Neural crest cell (in vitro differentiated cells): ENCODE measurements at regions not wholly inside any gene's neighbourhood (a gene's known extent, or its start where the extent isn't known, plus 50 kb on each side); places are given as distances from the start of the nearest gene placed in this dataset.
"Not testable (repeated sequence)": the region's sequence is repeated elsewhere in the genome, so short reads cannot be mapped to it uniquely, and the experiment has no call there.

Experiments used
- DNase-seq: peaks from one replicate; pipeline ENCODE4 v3.0.0; 2021; ENCODE audit warnings: low read depth, mixed read lengths, low spot score
- H3K27ac Mint-ChIP-seq: one replicate; pipeline ENCODE4 v1.8.0; 2021; ENCODE audit warnings: mild to moderate bottlenecking, mixed read lengths; ENCODE audit not compliant: unreplicated experiment
- H3K27me3 Mint-ChIP-seq: 2 replicates; pipeline ENCODE4 v1.8.0; 2021; ENCODE audit warnings: low read depth, mild to moderate bottlenecking, mixed read lengths
- H3K36me3 Mint-ChIP-seq: 2 replicates; pipeline ENCODE4 v1.8.0; 2021; ENCODE audit warnings: low read depth, mild to moderate bottlenecking, mixed read lengths
- H3K4me1 Mint-ChIP-seq: 2 replicates; pipeline ENCODE4 v1.8.0; 2021; ENCODE audit warnings: mixed read lengths
- H3K4me3 Mint-ChIP-seq: one replicate; pipeline ENCODE4 v1.8.0; 2021; ENCODE audit warnings: mild to moderate bottlenecking, mixed read lengths
- H3K9me3 Mint-ChIP-seq: 2 replicates; pipeline ENCODE4 v1.8.0; 2021; ENCODE audit warnings: mixed read lengths
- CTCF ChIP-seq: fragments of 200-600 bp; sonication (generic); conservative IDR thresholded peaks from 2 replicates; pipeline ENCODE4 v1.5.0; 2021; ENCODE audit warnings: antibody characterized with exemption, mild to moderate bottlenecking

- H3K9me3 Mint-ChIP-seq, result peaks cover 9% of the 10 kb centered on the region
- no peak overlapping the region for H3K27ac Mint-ChIP-seq
- no peaks in the 10 kb centered on the region for H3K27me3 Mint-ChIP-seq
- H3K4me1 Mint-ChIP-seq, result no peaks in the 10 kb centered on the region
- peaks cover 3% of the 10 kb centered on the region for H3K36me3 Mint-ChIP-seq
- H3K4me3 Mint-ChIP-seq, result no peak overlapping the region
- no peak for DNase-seq
- TF ChIP-seq CTCF, result no peak
These were observed 217.3 kb downstream of the SNRPN start for GRCh38 chr15:25171856-25172687.

- H3K4me3 Mint-ChIP-seq, result no peak overlapping the region
- no peaks in the 10 kb centered on the region for H3K4me1 Mint-ChIP-seq
- H3K27me3 Mint-ChIP-seq, result no peaks in the 10 kb centered on the region
- H3K9me3 Mint-ChIP-seq, result peaks cover 9% of the 10 kb centered on the region
- no peak for DNase-seq
- H3K27ac Mint-ChIP-seq, result no peak overlapping the region
- TF ChIP-seq CTCF, result no peak
- H3K36me3 Mint-ChIP-seq, result peaks cover 3% of the 10 kb centered on the region
These were observed 217.9 kb downstream of the SNRPN start for GRCh38 chr15:25172691-25173090.

- H3K27ac Mint-ChIP-seq, result no peak overlapping the region
- H3K4me1 Mint-ChIP-seq, result no peaks in the 10 kb centered on the region
- TF ChIP-seq CTCF, result no peak
- peaks cover 3% of the 10 kb centered on the region for H3K36me3 Mint-ChIP-seq
- DNase-seq, result no peak
- H3K9me3 Mint-ChIP-seq, result peaks cover 9% of the 10 kb centered on the region
- H3K27me3 Mint-ChIP-seq, result no peaks in the 10 kb centered on the region
- H3K4me3 Mint-ChIP-seq, result no peak overlapping the region
These were observed 218.6 kb downstream of the SNRPN start for GRCh38 chr15:25173241-25174028.

- not testable (repeated sequence) for H3K27ac Mint-ChIP-seq, H3K27me3 Mint-ChIP-seq, H3K9me3 Mint-ChIP-seq, DNase-seq, H3K4me1 Mint-ChIP-seq, H3K36me3 Mint-ChIP-seq, H3K4me3 Mint-ChIP-seq
These were observed 219.4 kb downstream of the SNRPN start for GRCh38 chr15:25174149-25174548.

GRCh38 chr15:25175033-25175788 lies 220.4 kb downstream of the SNRPN start:
- no peak overlapping the region for H3K4me3 Mint-ChIP-seq
- no peaks in the 10 kb centered on the region for H3K4me1 Mint-ChIP-seq
- DNase-seq, result no peak
- TF ChIP-seq CTCF, result no peak
- H3K36me3 Mint-ChIP-seq, result peaks cover 3% of the 10 kb centered on the region
- no peak overlapping the region for H3K27ac Mint-ChIP-seq
- H3K27me3 Mint-ChIP-seq, result no peaks in the 10 kb centered on the region
- H3K9me3 Mint-ChIP-seq, result peaks cover 7% of the 10 kb centered on the region
